ENCODE measurements at regions not wholly inside any gene's neighbourhood (a gene's known extent, or its start where the extent isn't known, plus 50 kb on each side); places are given as distances from the start of the nearest gene placed in this dataset.
"Not testable (repeated sequence)": the region's sequence is repeated elsewhere in the genome, so short reads cannot be mapped to it uniquely, and the experiment has no call there.

- no peak for DNase-seq
Observed at GRCh38 chr14:76698631-76699030, 62.6 kb upstream of the VASH1 start.

DNA sequence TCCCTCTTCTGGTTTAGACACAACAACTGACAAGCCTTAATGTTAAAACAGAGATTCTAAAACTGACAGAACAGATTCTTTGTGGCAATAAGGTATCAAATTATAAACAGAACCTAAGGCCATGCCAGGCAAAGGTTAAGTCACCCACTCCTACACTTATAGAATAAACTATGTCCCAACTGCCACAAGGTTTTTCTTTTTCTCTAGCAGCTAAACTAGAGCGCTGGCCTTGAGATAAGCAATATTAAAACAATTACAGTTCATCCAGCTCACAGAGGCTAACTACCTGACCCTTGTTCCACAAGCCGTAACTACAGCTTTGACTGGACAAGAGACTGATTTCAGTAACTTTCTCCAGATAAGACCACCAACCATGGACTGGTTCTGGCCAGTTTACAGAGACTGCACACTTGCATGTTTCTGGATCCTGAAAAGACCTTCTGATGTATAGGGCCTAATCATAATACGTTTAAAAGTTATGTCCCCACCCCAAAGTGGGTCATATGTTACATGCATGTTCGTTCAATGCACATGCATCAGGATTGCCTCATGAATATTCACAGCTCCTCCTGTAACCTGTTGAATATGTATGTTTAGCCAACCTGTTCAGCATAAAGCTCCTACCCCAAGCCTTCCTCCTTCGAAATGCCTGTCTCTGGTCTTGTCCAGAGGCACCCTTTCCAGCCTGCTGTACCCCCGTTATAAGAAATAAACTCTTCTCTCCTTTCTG, 61.9 kb upstream of the VASH1 start:
- no peak for DNase-seq

- peak in 3 of 58 donors; percentile 10 to 23 (median 13) for DNase-seq
Observed at GRCh38 chr14:76699939-76700590, 61.2 kb upstream of the VASH1 start.

DNA sequence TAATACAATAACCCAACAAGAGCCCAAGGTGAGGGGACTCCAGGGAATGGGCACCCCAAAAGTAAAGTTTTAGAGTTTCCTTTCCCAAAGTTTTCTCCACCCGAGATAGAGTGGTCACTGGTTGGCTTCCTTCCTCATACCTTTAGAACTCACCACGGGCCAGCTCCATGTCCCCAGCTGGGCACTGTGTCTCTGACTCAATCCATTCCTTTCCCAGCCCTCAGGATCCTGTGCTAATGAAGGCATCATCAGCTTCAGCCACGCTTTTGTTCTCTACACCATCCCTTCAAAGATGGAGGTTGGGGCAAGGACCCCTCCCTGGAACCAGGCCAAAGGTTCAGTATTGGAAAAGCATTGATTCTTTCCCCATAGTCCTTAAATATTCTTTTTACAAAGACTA, 59.8 kb upstream of the VASH1 start:
- DNase-seq, result no peak

DNA sequence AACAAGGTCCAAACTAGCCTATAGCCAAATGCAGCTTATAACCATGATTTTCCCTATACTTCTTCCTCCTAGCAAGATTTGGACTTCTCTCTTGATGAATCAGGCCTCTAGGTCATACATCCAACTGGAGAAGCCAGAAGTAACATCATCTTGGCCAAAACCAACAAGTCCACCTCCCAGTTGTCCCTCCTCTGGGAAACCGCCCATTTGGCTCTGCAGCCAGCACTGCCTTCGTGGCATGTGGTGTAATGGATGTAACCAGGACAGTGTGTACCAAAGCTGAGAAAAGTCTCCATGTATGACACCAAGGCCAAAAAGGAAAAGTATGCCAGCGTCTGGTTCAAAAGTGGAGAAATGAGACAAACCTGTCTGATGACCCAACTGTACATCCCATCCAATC, 59.3 kb upstream of the VASH1 start:
- DNase-seq, result no peak

DNA sequence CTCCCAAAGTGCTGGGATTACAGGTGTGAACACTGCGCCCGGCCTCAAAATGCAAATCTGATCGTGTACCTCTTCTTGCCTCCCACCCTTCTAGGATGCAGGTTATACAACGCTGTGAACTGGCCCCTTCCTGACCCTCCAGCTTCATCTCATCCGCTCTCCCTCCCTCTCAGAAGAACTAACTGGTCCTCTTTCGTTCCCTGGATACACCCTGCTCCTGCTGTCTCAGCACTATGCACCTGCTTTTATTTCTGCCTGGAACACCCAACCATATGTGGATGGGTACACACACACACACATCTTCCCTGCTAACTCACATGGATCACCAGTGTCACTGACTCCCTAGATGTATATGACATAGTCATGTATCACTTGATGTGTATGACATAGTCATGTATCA, 56.1 kb upstream of the VASH1 start:
- no peak for DNase-seq

GRCh38 chr14:76706207-76706606, 55.1 kb upstream of the VASH1 start:
- not testable (repeated sequence) for DNase-seq

DNA sequence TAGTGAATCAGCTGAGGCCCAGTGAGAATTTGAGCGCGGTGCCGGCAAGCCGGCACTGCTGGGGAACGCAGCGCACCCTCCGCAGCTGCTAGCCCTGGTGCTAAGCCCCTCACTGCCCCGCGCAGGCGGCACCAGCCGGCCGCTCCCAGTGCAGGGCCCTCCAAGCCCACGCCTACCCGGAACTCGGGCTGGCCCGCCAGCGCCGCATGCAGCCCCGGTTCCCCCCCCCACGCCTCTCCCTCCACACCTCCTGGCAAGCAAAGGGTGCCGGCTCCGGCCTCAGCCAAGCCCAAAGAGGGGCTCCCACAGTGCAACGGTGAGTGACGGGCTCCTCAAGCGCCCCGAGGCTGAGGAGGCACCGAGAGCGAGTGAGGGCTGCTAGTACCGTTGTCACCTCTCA, 54.5 kb upstream of the VASH1 start:
- DNase-seq, result no peak

DNA sequence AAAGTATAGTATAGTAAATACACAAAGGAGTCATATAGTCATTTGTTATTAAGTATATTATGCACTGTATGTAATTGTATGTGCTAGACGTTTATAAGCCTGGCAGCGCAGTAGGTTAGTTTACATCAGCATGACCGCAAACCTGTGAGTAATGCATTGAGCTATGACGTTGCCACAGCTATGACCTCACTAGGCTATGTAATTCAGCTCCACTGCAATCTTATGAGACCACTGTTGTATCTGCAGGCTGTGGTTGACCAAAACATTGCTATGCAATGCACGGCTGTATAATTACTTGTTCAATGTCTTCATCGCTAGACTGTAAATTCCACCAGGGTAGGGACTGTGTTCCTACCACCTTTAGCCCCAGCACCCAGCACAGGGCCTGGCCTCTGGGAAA, 53.2 kb upstream of the VASH1 start:
- no peak for DNase-seq

DNA sequence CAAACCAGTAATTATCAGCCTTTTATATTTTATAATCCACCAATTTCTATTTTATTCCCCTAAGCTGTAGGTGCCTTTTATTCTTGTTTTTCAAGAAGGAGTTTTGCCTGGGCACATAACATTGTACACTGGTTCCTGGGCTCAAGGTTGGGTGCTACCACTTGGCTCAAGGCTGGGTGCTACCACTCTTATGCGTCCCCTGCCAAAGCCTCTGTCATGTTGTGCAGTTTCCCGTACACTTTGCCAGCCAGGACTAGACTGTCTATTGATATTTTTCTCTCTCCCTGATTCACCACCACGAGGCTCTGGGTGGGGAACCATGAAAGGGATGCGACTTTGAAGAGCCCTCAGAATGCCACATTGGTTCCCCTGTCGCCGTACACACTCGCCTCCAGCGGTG, 52.5 kb upstream of the VASH1 start:
- DNase-seq, result no peak

- peak in 22 of 58 donors; percentile 4 to 57 (median 17) for DNase-seq
Observed at GRCh38 chr14:76710056-76711010, 50.9 kb upstream of the VASH1 start.

Measured in anterior cingulate cortex (tissue), 58 donors.